IMR-90 (cell line): ENCODE measurements at regions not wholly inside any gene's neighbourhood (a gene's known extent, or its start where the extent isn't known, plus 50 kb on each side); places are given as distances from the start of the nearest gene placed in this dataset.

ENCODE experiments used
- ATAC-seq: fragments of 200-7000 bp; cut with Tn5 transposase; 2 replicates; pipeline ENCODE4 v1.9.1; 2020; ENCODE audit warnings: low read depth, mild to moderate bottlenecking, moderate library complexity
- BruUV-seq: library from RNA; stranded (reverse); fragments of 400-500 nt; replicated peaks from 2 replicates; lab custom pipeline; 2021; lab: Mats Ljungman, UMichigan
- CTCF ChIA-PET: fragments of 300-600 bp; formaldehyde crosslinking; extraction: SDS; loops from one replicate; lab custom pipeline; 2021; ENCODE audit warnings: antibody characterized with exemption; lab: Yijun Ruan, JAX
- POLR2A ChIA-PET: fragments of 300-600 bp; sonication (Branson Sonifier 250); formaldehyde crosslinking; loops from one replicate; lab custom pipeline; 2022; ENCODE audit warnings: antibody characterized with exemption; ENCODE audit not compliant: unreplicated experiment; lab: Charles Lee
- DNase-seq: peaks from one replicate; pipeline ENCODE4 v3.0.0; 2013
- H2AFZ ChIP-seq: replicated peaks from 2 replicates; pipeline ENCODE3; 2013; ENCODE audit warnings: low read length, mild to moderate bottlenecking; ENCODE audit not compliant: poor library complexity
- H2AK5ac ChIP-seq: 2 replicates; pipeline ENCODE4 v1.6.1; 2013; ENCODE audit warnings: low read depth, low read length, inconsistent platforms
- H2AK9ac ChIP-seq: replicated peaks from 2 replicates; pipeline ENCODE3; 2013; ENCODE audit warnings: mild to moderate bottlenecking, low read depth, low read length, moderate library complexity; ENCODE audit not compliant: poor library complexity
- H2BK120ac ChIP-seq: 2 replicates; pipeline ENCODE4 v1.6.1; 2013; ENCODE audit warnings: low read depth, low read length, inconsistent platforms
- H2BK15ac ChIP-seq: 3 replicates; pipeline ENCODE4 v1.6.1; 2013; ENCODE audit warnings: low read depth, low read length, inconsistent platforms
- H2BK20ac ChIP-seq: 2 replicates; pipeline ENCODE4 v1.6.1; 2013; ENCODE audit warnings: low read depth, mild to moderate bottlenecking, inconsistent platforms, low read length, moderate library complexity
- H2BK5ac ChIP-seq: 2 replicates; pipeline ENCODE4 v1.6.1; 2013; ENCODE audit warnings: mild to moderate bottlenecking, low read depth, low read length, inconsistent platforms; ENCODE audit not compliant: poor library complexity, severe bottlenecking
- H3K14ac ChIP-seq: replicated peaks from 2 replicates; pipeline ENCODE4 v1.6.1; 2013; ENCODE audit warnings: low read depth, low read length, inconsistent platforms
- H3K18ac ChIP-seq: 2 replicates; pipeline ENCODE4 v1.6.1; 2013; ENCODE audit warnings: low read depth, low read length, control low read depth
- H3K23ac ChIP-seq: 2 replicates; pipeline ENCODE4 v1.6.1; 2013; ENCODE audit warnings: low read depth, low read length, inconsistent platforms
- H3K27ac ChIP-seq: 2 replicates; pipeline ENCODE4 v1.5.1; 2013; ENCODE audit warnings: mild to moderate bottlenecking, control low read depth, low read length; ENCODE audit not compliant: insufficient read depth
- H3K27me3 ChIP-seq: 2 replicates; pipeline ENCODE4 v1.6.1; 2013; ENCODE audit warnings: low read length; ENCODE audit not compliant: control insufficient read depth, insufficient read depth
- H3K36me3 ChIP-seq: 2 replicates; pipeline ENCODE4 v1.6.1; 2013; ENCODE audit warnings: low read length, mixed read lengths; ENCODE audit not compliant: control insufficient read depth, insufficient read depth
- H3K4ac ChIP-seq: 2 replicates; pipeline ENCODE4 v1.6.1; 2013; ENCODE audit warnings: low read depth, low read length, inconsistent platforms
- H3K4me1 ChIP-seq: 2 replicates; pipeline ENCODE4 v1.6.1; 2013; ENCODE audit warnings: low read length, mixed read lengths; ENCODE audit not compliant: control insufficient read depth, insufficient read depth
- H3K4me2 ChIP-seq: 2 replicates; pipeline ENCODE4 v1.6.1; 2013; ENCODE audit warnings: low read depth, mild to moderate bottlenecking, control low read depth, low read length, moderate library complexity
- H3K4me3 ChIP-seq: 2 replicates; pipeline ENCODE4 v1.5.1; 2013; ENCODE audit warnings: low read depth, mild to moderate bottlenecking, control low read depth, low read length, moderate library complexity; ENCODE audit not compliant: insufficient read depth
- H3K56ac ChIP-seq: 2 replicates; pipeline ENCODE4 v1.6.1; 2013; ENCODE audit warnings: low read length, inconsistent platforms; ENCODE audit not compliant: insufficient read depth; ENCODE audit errors: extremely low read depth
- H3K79me1 ChIP-seq, 2 experiments: 2 replicates each; pipeline ENCODE4 v1.6.1; 2013; ENCODE audit warnings: low read length in 2 of 2, inconsistent platforms in 1 of 2, low read depth in 1 of 2
- H3K9ac ChIP-seq: 2 replicates; pipeline ENCODE4 v1.6.1; 2013; ENCODE audit warnings: low read depth, low read length, control low read depth
- H3K9me1 ChIP-seq: 2 replicates; pipeline ENCODE4 v1.6.1; 2013; ENCODE audit warnings: low read length, inconsistent platforms; ENCODE audit not compliant: insufficient read depth
- H3K9me3 ChIP-seq: 2 replicates; pipeline ENCODE4 v1.6.1; 2013; ENCODE audit warnings: low read length; ENCODE audit not compliant: control insufficient read depth, insufficient read depth
- H4K20me1 ChIP-seq: 2 replicates; pipeline ENCODE4 v1.6.1; 2013; ENCODE audit warnings: low read length, inconsistent platforms; ENCODE audit not compliant: insufficient read depth
- H4K5ac ChIP-seq: 2 replicates; pipeline ENCODE4 v1.6.1; 2013; ENCODE audit warnings: mild to moderate bottlenecking, low read depth, low read length, control low read depth
- H4K8ac ChIP-seq, 2 experiments: 2 replicates each; pipeline ENCODE4 v1.6.1; 2013; ENCODE audit warnings: low read depth in 2 of 2, low read length in 2 of 2, control low read depth in 1 of 2, inconsistent platforms in 1 of 2
- H4K91ac ChIP-seq: 2 replicates; pipeline ENCODE4 v1.6.1; 2013; ENCODE audit warnings: low read depth, low read length, inconsistent platforms; ENCODE audit not compliant: insufficient read depth
- BHLHE40 ChIP-seq: fragments of 150-350 bp; IDR thresholded peaks from 2 replicates; pipeline ENCODE4 v1.6.1; 2016; ENCODE audit warnings: mild to moderate bottlenecking, low read depth, low read length
- CEBPB ChIP-seq: IDR thresholded peaks from 2 replicates; pipeline ENCODE4 v1.6.1; 2012; ENCODE audit warnings: low read depth, low read length, improper control_type of control experiment
- CHD1 ChIP-seq: IDR thresholded peaks from 2 replicates; pipeline ENCODE4 v1.6.1; 2012; ENCODE audit warnings: low read depth, low read length, improper control_type of control experiment
- CTCF ChIP-seq: conservative IDR thresholded peaks from 2 replicates; pipeline ENCODE4 v1.5.1; 2012; ENCODE audit warnings: mild to moderate bottlenecking, low read depth, low read length, improper control_type of control experiment
- ELK1 ChIP-seq: fragments of 150-350 bp; IDR thresholded peaks from 2 replicates; pipeline ENCODE4 v1.6.1; 2016; ENCODE audit warnings: low read depth, mild to moderate bottlenecking, low read length, moderate library complexity, borderline replicate concordance
- FOS ChIP-seq: fragments of 150-350 bp; IDR thresholded peaks from 2 replicates; pipeline ENCODE4 v1.6.1; 2016; ENCODE audit warnings: low read depth, low read length
- MAFK ChIP-seq: IDR thresholded peaks from 2 replicates; pipeline ENCODE4 v1.6.1; 2012; ENCODE audit warnings: low read depth, low read length, improper control_type of control experiment
- MAZ ChIP-seq: IDR thresholded peaks from 2 replicates; pipeline ENCODE4 v1.6.1; 2012; ENCODE audit warnings: low read depth, mild to moderate bottlenecking, low read length, improper control_type of control experiment, moderate library complexity, borderline replicate concordance
- MXI1 ChIP-seq: IDR thresholded peaks from 2 replicates; pipeline ENCODE4 v1.6.1; 2012; ENCODE audit warnings: low read depth, mild to moderate bottlenecking, low read length, moderate library complexity, borderline replicate concordance
- NFE2L2 ChIP-seq: fragments of 150-350 bp; IDR thresholded peaks from 2 replicates; pipeline ENCODE4 v1.6.1; 2016; ENCODE audit warnings: low read depth, mild to moderate bottlenecking, low read length
- POLR2A ChIP-seq: IDR thresholded peaks from 2 replicates; pipeline ENCODE4 v1.6.1; 2012; ENCODE audit warnings: mild to moderate bottlenecking, low read depth, low read length
- RAD21 ChIP-seq: IDR thresholded peaks from 2 replicates; pipeline ENCODE4 v1.6.1; 2012; ENCODE audit warnings: low read length, improper control_type of control experiment
- RCOR1 ChIP-seq: IDR thresholded peaks from 2 replicates; pipeline ENCODE4 v1.6.1; 2012; ENCODE audit warnings: mild to moderate bottlenecking, low read length, improper control_type of control experiment; ENCODE audit not compliant: insufficient replicate concordance
- RFX5 ChIP-seq: IDR thresholded peaks from 2 replicates; pipeline ENCODE4 v1.8.0; 2012; ENCODE audit warnings: low read depth, mild to moderate bottlenecking, low read length, moderate library complexity
- SMC3 ChIP-seq: fragments of 150-350 bp; IDR thresholded peaks from 2 replicates; pipeline ENCODE4 v1.6.1; 2016; ENCODE audit warnings: low read depth, mild to moderate bottlenecking, antibody characterized with exemption, low read length, moderate library complexity
- USF2 ChIP-seq: fragments of 150-350 bp; IDR thresholded peaks from 2 replicates; pipeline ENCODE4 v1.6.1; 2017; ENCODE audit warnings: mild to moderate bottlenecking, antibody characterized with exemption, low read length, low read depth
- WGBS, 2 experiments: methylation state at CpG; one replicate each; pipeline versions ENCODE4 v1.1.5 to v1.1.7; 2013; ENCODE audit warnings: missing lambda C conversion rate in 2 of 2; ENCODE audit not compliant: insufficient read length in 1 of 2; ENCODE audit errors: extremely low coverage in 2 of 2; 5-methylcytosine and 5-hydroxymethylcytosine counted together
- dilution Hi-C: fragments of 300-500 bp; cut with HindIII; formaldehyde crosslinking; loops from one replicate; pipeline ENCODE4 v1.14.3; 2018; ENCODE audit warnings: low sequenced_read_pairs; ENCODE audit not compliant: unreplicated experiment
- in situ Hi-C: fragments of 300-500 bp; cut with MboI; formaldehyde crosslinking; loops from 3 replicates; pipeline ENCODE4 v1.14.3; 2019; ENCODE audit warnings: low sequenced_read_pairs, inconsistent platforms, mixed read lengths
- intact Hi-C: fragments of 100-400 bp; cut with micrococcal nuclease; formaldehyde crosslinking; loops from 2 replicates; pipeline ENCODE4 v1.10.0; 2022

GRCh38 chr4:126752126-126752525 is 880.6 kb upstream of the INTU start:
- CTCF ChIA-PET: no interaction called here

More at GRCh38 chr4:126752126-126752525, 880.6 kb upstream of the INTU start:
- H3K4me3 ChIP-seq: no peak overlapping the region
- in situ Hi-C loops: no loop called here
- no peaks in the 10 kb centered on the region for H4K20me1 ChIP-seq
- H3K9ac ChIP-seq: no peak overlapping the region
- no peaks in the 10 kb centered on the region for H3K79me1 ChIP-seq
- ATAC-seq (no peak), DNase-seq (no peak)
- H3K56ac ChIP-seq: no peak overlapping the region
- no peak overlapping the region for H3K23ac ChIP-seq
- no peak overlapping the region for H2BK120ac ChIP-seq
- TF ChIP-seq CHD1 (no peak), CEBPB (no peak), USF2 (no peak), RFX5 (no peak), MAZ (no peak), NFE2L2 (no peak), MXI1 (no peak), MAFK (no peak), RAD21 (no peak), FOS (no peak), CTCF (no peak), RCOR1 (no peak), SMC3 (no peak), ELK1 (no peak), BHLHE40 (no peak), POLR2A (no peak)
- no peak overlapping the region for H2BK15ac ChIP-seq
- H2AK9ac ChIP-seq: no peak overlapping the region
- no peak overlapping the region for H3K14ac ChIP-seq
- BruUV-seq: no TSS peak
- no peaks in the 10 kb centered on the region for H3K27me3 ChIP-seq
- no peak overlapping the region for H3K27ac ChIP-seq
- WGBS, 2 experiments: 83% methylated on average over 1 of the region's 5 CpGs; no CpG with 5 or more reads in 1 of the 2 experiments
- H4K8ac ChIP-seq: no peak overlapping the region
- no peak overlapping the region for H2BK20ac ChIP-seq
- H3K4me2 ChIP-seq: no peak overlapping the region
- H2BK5ac ChIP-seq: no peak overlapping the region
- H3K18ac ChIP-seq: no peak overlapping the region
- no peaks in the 10 kb centered on the region for H3K9me1 ChIP-seq
- 0 out of 2 replicates have a peak overlapping the region, but pooled peaks have one; percentile 6 for H4K91ac ChIP-seq
- no peaks in the 10 kb centered on the region for H3K9me3 ChIP-seq
- no peak overlapping the region for H3K4ac ChIP-seq
- no peak overlapping the region for H4K5ac ChIP-seq
- H2AFZ ChIP-seq: no peak overlapping the region
- H3K36me3 ChIP-seq: no peaks in the 10 kb centered on the region
- H2AK5ac ChIP-seq: no peak overlapping the region
- POLR2A ChIA-PET: no interaction called here
- no peaks in the 10 kb centered on the region for H3K4me1 ChIP-seq
- dilution Hi-C loops: no loop called here
- intact Hi-C loops: no loop called here
